Activated naive CD8-positive, alpha-beta T cell treated with anti-CD3 and anti-CD28 coated beads for 36 hours (primary cell): ENCODE measurements at regions not wholly inside any gene's neighbourhood (a gene's known extent, or its start where the extent isn't known, plus 50 kb on each side); places are given as distances from the start of the nearest gene placed in this dataset.

Experiments used
- DNase-seq: peaks from one replicate; pipeline ENCODE4 v3.0.0; 2021
- H3K27ac Mint-ChIP-seq: one replicate; pipeline ENCODE4 v1.8.0; 2022; ENCODE audit warnings: mild to moderate bottlenecking, moderate library complexity, mixed read lengths
- H3K27me3 Mint-ChIP-seq: one replicate; pipeline ENCODE4 v1.8.0; 2022; ENCODE audit warnings: mild to moderate bottlenecking, mixed read lengths
- H3K36me3 Mint-ChIP-seq: one replicate; pipeline ENCODE4 v1.8.0; 2021; ENCODE audit warnings: mild to moderate bottlenecking, mixed read lengths
- H3K4me1 Mint-ChIP-seq: one replicate; pipeline ENCODE4 v1.8.0; 2021; ENCODE audit warnings: mixed read lengths
- H3K4me3 Mint-ChIP-seq: one replicate; pipeline ENCODE4 v1.8.0; 2022; ENCODE audit warnings: mild to moderate bottlenecking, moderate library complexity, mixed read lengths
- H3K9me3 Mint-ChIP-seq: one replicate; pipeline ENCODE4 v1.8.0; 2022; ENCODE audit warnings: mixed read lengths

DNA sequence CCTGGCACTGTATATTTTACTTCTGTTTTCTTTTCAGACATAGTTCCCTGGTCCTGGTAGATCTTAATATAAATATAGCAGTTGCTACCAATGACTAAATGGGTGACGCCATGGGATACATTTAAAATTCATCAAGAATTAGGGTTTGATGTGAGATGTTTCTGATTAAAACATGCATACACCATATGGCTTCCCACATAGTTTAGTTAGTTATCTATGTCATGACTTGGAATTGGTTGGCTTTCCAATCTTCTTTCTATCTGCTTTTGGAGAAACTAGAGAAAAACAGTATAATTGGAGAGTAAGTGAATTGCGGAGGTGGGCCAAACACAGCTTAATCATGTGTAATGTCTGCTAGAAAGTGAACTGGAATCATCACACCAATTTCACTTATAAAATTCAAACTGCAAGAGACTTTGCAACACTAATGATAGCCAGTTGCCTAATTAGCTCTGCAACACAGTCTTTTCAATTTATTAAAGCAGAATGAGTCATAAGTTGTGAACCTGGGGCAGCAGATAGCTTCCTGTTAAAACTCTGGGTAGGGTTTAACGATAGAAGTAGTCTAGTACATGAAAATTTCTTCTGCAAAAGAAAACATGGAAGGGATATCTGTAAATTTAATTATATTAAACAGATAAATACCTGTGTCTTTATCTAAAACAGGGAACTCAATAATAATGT is 295.2 kb downstream of the SLC16A7 start:
- no peaks in the 10 kb centered on the region for H3K36me3 Mint-ChIP-seq
- H3K4me1 Mint-ChIP-seq, result no peaks in the 10 kb centered on the region
- H3K9me3 Mint-ChIP-seq, result no peaks in the 10 kb centered on the region
- no peaks in the 10 kb centered on the region for H3K27me3 Mint-ChIP-seq
- no peak overlapping the region for H3K4me3 Mint-ChIP-seq
- no peak for DNase-seq
- H3K27ac Mint-ChIP-seq, result no peak overlapping the region

DNA sequence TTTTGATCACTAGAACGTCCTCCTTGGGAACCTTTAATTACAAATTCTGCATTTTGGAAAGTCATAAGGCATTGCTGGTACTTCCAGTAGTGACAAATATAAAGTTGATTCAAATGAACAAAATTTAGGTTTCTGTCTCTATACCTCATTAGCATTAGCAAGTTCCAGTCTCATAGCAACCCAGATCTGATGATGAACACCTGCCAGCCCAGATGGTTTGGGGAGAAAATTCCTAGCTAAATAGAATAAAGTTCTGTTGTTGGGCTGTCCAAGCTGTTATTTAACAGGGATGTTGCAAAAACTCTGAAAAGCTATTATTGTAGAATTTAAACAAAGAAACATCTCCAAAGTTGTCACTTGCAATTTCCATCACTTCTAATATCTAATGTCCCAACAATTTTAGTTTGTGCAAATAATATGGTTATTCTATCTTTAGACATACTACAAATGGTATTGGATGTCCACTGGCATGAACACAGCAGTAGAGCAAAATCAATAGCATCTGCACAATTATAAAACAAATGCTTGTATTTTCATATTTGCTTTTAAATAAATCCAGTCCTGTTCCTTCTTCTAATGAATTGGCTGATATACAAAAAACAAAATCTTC is 299.4 kb downstream of the SLC16A7 start:
- Mint-ChIP-seq H3K27ac (no peak overlapping the region), H3K36me3 (no peaks in the 10 kb centered on the region), H3K9me3 (no peaks in the 10 kb centered on the region), H3K4me3 (no peak overlapping the region), H3K4me1 (no peaks in the 10 kb centered on the region), H3K27me3 (no peaks in the 10 kb centered on the region)
- no peak for DNase-seq

DNA sequence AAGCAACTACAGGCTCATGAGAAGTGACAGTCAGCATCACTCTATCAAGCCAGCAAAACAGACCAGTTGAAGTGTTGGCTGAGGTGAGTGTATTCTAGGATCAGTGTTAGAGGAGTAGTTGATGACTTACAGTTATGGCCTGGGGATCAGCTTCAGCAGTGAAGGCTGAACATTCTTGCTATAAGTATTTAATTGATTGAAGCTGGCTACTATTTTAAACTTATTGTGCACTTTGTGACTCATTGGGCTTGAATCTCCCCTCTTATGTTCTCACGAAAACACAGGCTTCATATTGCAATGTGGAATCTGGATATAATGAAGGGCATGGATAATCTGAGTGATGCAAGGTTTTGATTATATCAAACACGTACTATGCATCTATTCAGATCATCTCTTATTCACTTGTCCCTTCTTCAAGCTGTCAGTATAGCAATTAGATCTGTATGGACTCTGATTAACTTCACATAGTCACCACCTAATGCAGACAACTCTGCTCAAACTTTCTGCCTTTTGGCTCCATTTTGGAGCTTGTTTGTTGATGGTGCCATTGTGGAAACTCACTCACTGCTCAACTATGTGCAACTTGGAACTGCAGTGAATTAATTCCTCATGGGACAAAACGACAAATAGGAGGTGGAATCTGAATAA is 309.2 kb downstream of the SLC16A7 start:
- H3K9me3 Mint-ChIP-seq, result no peaks in the 10 kb centered on the region
- no peak for DNase-seq
- no peaks in the 10 kb centered on the region for H3K27me3 Mint-ChIP-seq
- no peaks in the 10 kb centered on the region for H3K36me3 Mint-ChIP-seq
- no peak overlapping the region for H3K4me3 Mint-ChIP-seq
- no peak overlapping the region for H3K27ac Mint-ChIP-seq
- H3K4me1 Mint-ChIP-seq, result no peaks in the 10 kb centered on the region

DNA sequence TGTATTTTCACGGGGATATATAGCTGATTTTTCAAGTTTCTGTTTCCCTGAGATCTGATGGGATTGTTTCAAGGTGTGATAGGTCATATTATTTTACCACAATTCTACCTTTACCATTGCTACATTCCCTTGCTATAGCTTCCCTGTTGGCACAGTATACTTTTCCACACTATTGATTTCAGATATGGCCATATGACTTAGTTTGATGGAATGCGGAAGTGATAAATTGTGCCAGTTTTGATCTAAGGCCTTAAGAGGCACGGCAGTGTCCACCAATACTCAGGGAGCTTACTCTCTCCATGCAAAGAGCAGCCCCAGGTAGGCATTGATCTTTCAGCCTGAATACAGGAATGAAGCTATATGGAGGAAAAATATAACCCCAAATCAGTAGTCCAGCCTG is 315.7 kb downstream of the SLC16A7 start:
- H3K27me3 Mint-ChIP-seq, result no peaks in the 10 kb centered on the region
- no peaks in the 10 kb centered on the region for H3K4me1 Mint-ChIP-seq
- no peak overlapping the region for H3K27ac Mint-ChIP-seq
- no peaks in the 10 kb centered on the region for H3K9me3 Mint-ChIP-seq
- no peak for DNase-seq
- no peaks in the 10 kb centered on the region for H3K36me3 Mint-ChIP-seq
- no peak overlapping the region for H3K4me3 Mint-ChIP-seq

DNA sequence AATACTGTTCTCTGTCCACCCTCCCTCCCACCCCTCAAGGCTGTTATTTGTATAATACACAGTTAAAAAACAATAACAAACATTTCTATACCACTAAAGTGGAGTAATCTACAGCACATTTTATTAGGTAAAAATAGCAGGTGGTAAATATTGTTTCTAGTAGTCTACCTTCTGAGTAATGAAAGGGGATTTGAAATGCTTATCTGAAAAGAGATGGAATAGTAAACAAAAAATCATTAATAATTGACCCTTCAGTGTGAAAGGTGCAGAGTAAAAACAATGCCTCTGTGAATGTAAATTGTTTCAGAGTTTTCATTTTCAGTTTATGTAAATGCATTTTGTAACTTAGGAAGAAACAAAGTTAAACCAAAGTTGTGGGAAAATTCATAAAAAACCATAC is 321.2 kb downstream of the SLC16A7 start:
- Mint-ChIP-seq H3K4me3 (no peak overlapping the region), H3K27ac (no peak overlapping the region), H3K9me3 (peaks cover 3% of the 10 kb centered on the region), H3K36me3 (no peaks in the 10 kb centered on the region), H3K27me3 (no peaks in the 10 kb centered on the region), H3K4me1 (no peaks in the 10 kb centered on the region)
- no peak for DNase-seq

DNA sequence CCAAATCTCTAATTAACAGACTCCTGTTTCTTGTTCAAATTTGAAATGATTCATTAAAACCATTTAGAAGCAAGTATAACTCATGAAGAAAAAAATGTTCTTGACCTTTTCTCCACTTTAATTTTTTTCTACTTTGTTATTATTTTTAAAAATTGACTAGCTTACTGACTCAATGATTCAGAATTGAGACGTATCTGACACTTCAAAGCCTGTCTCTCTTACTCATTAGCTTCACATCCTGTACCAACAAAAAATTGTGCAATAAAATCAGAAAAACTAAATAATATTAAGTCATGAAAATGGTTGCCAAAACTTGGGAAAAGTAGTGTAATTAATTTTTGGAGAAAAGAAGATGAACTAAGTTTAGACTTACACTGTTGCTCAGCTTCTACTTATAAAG is 331.2 kb downstream of the SLC16A7 start:
- peaks cover 4% of the 10 kb centered on the region for H3K27me3 Mint-ChIP-seq
- no peak overlapping the region for H3K4me3 Mint-ChIP-seq
- H3K36me3 Mint-ChIP-seq, result no peaks in the 10 kb centered on the region
- no peak for DNase-seq
- no peak overlapping the region for H3K27ac Mint-ChIP-seq
- peaks cover 3% of the 10 kb centered on the region for H3K9me3 Mint-ChIP-seq
- H3K4me1 Mint-ChIP-seq, result no peaks in the 10 kb centered on the region

DNA sequence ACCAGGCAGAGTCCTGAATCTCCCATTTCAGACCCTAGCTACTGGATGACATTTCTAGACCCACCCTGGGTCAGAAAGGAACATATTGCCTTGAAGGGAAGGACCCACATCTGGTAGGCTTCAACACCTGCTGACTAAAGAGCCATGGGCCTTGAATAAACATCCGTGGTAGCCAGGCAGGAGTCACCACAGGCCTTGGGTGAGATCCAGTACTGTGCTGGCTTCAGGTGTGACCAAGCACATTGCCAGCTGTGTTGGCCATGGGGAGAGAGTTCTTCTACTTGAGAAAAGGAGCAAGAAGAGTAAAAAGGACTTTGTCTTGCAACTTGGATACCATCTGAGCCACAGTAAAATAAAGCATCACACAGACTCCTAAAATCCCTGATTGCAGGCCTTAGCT is 332.6 kb downstream of the SLC16A7 start:
- H3K36me3 Mint-ChIP-seq, result no peaks in the 10 kb centered on the region
- no peak overlapping the region for H3K27ac Mint-ChIP-seq
- no peak overlapping the region for H3K4me3 Mint-ChIP-seq
- DNase-seq, result no peak
- H3K9me3 Mint-ChIP-seq, result peaks cover 3% of the 10 kb centered on the region
- no peaks in the 10 kb centered on the region for H3K4me1 Mint-ChIP-seq
- peaks cover 4% of the 10 kb centered on the region for H3K27me3 Mint-ChIP-seq

DNA sequence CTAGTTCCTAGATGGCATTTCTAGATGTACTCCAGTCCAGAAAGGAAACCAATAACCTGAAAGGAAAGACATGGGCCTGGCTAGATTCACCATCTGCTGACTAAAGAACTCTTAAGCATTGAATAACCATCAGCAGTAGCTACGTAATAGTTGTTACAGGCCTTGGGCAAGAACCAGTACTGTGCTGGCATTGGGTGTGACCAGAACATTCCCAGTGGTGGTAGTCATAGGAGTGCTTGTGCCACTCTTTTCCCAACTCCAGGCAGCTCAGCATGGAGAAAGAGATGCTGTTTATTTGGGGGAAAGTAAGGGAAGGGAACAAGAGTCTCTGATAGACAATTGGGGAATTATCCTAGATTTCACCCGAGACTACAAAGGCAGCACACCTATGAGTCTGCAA is 333.3 kb downstream of the SLC16A7 start:
- no peak overlapping the region for H3K4me3 Mint-ChIP-seq
- H3K36me3 Mint-ChIP-seq, result no peaks in the 10 kb centered on the region

DNA sequence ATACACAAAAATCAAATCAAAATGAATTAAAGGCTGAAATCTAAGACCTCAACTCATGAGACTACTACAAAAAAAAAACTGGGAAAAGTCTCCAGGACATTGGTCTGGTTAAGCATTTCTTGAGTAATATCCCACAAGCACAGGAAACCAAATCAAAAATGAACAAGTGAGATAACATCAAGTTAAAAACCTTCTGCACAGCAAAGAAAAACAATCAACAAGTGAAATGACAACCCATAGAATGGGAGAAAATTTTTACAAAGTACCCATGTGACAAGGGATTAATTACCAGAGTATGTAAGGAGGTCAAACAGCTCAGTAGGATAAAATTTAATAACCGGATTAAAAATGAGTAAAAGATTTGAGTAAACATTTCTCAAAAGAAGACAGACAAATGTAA is 338.7 kb downstream of the SLC16A7 start:
- DNase-seq, result no peak
- Mint-ChIP-seq H3K27me3 (peaks cover 4% of the 10 kb centered on the region), H3K4me1 (no peaks in the 10 kb centered on the region), H3K36me3 (no peaks in the 10 kb centered on the region), H3K4me3 (no peak overlapping the region), H3K27ac (no peak overlapping the region), H3K9me3 (peaks cover 3% of the 10 kb centered on the region)

More for the DNA sequence above, 333.3 kb downstream of the SLC16A7 start:
- Mint-ChIP-seq H3K4me1 (no peaks in the 10 kb centered on the region), H3K27ac (no peak overlapping the region), H3K9me3 (peaks cover 3% of the 10 kb centered on the region), H3K27me3 (peaks cover 4% of the 10 kb centered on the region)
- DNase-seq, result no peak

DNA sequence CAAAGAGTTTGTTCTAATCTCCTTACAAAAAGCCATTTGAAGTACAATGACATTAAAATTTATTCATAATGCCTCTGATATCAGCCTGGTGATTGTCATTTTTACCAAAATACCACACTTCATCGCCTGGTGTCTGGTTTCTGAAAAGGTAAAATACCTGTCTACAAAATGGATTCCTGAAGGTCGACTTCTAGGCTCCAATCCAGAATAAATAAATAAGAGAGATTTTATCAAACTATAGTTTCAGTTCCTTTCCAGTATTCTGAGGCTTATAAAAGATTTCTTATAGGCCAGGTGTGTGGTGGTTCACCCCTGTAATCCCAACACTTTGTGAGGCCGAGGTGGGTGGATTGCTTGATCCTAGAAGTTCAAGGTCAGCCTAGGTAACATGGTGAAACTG is 340.7 kb downstream of the SLC16A7 start:
- H3K36me3 Mint-ChIP-seq, result no peaks in the 10 kb centered on the region

DNA sequence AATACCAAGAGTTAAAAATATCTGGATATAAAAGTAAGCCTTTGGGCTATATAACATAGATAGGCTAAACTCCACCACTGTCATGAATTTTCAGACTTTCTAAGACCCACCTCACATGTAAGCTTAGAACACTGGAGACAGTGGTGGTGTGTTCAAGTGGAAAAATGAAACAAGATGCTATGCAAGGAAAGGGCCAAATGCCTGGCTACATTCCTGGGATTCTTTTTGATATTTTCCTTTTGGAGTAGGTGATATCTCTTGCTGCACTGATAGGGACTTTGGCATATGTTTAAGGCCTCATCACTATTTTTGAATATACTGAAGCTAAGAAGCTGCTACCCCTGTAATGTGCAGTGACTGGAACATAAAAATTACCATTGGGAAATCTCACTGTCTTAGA is 341.3 kb downstream of the SLC16A7 start:
- H3K4me3 Mint-ChIP-seq, result no peak overlapping the region
- H3K27me3 Mint-ChIP-seq, result no peaks in the 10 kb centered on the region
- DNase-seq, result no peak
- no peaks in the 10 kb centered on the region for H3K9me3 Mint-ChIP-seq
- H3K4me1 Mint-ChIP-seq, result no peaks in the 10 kb centered on the region
- no peak overlapping the region for H3K27ac Mint-ChIP-seq
- no peaks in the 10 kb centered on the region for H3K36me3 Mint-ChIP-seq

More for the DNA sequence above, 340.7 kb downstream of the SLC16A7 start:
- no peak overlapping the region for H3K27ac Mint-ChIP-seq
- no peaks in the 10 kb centered on the region for H3K4me1 Mint-ChIP-seq
- no peak overlapping the region for H3K4me3 Mint-ChIP-seq
- H3K27me3 Mint-ChIP-seq, result no peaks in the 10 kb centered on the region
- no peak for DNase-seq
- no peaks in the 10 kb centered on the region for H3K9me3 Mint-ChIP-seq

DNA sequence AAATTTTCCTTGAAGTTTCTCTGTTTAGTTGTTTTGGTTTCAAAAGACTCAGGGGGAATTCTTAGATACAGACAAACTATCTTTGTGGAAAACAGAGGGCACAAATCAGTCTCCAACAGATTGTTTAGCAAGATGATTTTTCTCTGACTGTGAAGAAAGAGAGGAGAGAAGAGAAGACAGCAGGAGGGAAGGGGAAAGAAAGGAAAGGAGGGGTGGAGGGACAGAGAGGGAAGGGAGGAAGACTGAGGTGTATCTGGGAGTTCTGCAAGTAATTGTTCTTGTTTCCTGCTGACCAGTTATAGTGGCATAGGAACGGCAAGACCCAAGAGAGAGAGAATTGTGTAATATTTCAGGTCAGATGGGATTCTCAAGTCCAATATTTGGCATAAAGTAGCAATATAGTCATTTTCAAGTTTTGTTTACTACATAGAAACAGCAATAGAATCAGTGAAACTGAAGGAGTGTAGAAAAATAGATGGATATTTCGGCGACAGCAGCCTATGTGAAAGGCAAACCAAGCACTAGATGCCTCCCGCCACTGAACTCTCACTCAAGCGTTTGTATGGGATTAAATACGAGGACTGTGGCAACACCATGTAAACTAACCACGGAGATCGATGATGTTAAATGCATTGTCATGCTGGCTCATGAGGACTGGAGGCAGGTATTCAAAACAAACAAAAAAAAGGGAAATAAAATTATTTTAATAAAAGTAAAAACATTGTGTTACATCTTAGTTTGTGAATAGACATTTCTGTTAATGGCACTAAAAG is 342.5 kb downstream of the SLC16A7 start:
- DNase-seq, result no peak
- no peaks in the 10 kb centered on the region for H3K27me3 Mint-ChIP-seq
- no peaks in the 10 kb centered on the region for H3K4me1 Mint-ChIP-seq
- no peaks in the 10 kb centered on the region for H3K9me3 Mint-ChIP-seq
- no peak overlapping the region for H3K4me3 Mint-ChIP-seq
- H3K27ac Mint-ChIP-seq, result no peak overlapping the region
- no peaks in the 10 kb centered on the region for H3K36me3 Mint-ChIP-seq

DNA sequence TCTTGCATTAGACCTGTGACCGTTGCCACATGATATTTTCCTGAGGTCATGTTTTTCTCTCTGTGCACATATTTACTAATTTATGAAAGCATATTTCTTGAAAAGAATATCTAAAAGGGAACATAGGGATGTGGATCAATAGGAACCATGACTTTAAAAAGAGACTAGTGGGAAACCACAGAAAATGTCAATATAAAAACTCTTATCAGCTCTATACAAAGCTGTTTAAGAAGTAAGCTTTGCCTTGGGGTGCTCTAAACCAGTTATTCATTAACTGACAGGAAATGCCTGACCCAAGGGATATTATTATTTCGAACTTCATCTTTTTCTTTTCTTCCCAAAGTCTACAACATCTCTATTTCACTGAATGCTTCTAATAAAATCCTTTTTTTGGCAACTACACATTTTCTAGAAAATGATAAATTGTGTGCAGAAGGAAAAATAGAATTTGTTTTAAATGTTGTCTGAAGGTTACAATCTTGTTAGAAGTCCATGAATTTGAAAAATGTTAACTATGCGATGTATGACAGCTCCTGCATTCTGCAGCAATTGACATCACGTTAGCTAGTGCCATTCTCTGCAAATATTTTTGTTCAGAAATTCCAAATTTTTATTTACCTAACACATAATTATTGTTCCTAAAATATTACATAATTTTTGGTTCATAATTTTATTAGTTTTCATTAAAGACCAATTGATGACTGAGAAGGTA is 345.0 kb downstream of the SLC16A7 start:
- Mint-ChIP-seq H3K4me1 (no peaks in the 10 kb centered on the region), H3K9me3 (no peaks in the 10 kb centered on the region), H3K27ac (no peak overlapping the region), H3K36me3 (no peaks in the 10 kb centered on the region), H3K4me3 (no peak overlapping the region), H3K27me3 (no peaks in the 10 kb centered on the region)
- DNase-seq, result no peak

DNA sequence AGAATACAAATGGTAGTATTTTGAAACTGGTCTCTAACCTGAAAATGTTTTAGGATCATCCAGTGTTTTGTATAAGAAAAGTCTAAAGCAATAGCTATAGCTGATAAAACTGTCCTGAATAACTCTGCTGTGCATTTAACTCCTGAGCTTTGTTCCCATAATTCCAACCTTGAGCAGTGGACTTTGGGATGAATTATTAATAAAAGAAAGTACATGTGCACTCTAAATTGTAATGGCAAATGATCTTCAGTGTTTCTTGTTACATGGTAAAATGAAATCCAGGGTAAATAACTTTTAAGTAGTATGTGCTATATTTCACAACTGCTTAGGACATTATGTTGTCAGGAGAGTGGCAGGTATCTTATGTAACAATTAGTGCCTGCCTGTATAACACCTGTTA is 345.6 kb downstream of the SLC16A7 start:
- no peak for DNase-seq
- H3K36me3 Mint-ChIP-seq, result no peaks in the 10 kb centered on the region

DNA sequence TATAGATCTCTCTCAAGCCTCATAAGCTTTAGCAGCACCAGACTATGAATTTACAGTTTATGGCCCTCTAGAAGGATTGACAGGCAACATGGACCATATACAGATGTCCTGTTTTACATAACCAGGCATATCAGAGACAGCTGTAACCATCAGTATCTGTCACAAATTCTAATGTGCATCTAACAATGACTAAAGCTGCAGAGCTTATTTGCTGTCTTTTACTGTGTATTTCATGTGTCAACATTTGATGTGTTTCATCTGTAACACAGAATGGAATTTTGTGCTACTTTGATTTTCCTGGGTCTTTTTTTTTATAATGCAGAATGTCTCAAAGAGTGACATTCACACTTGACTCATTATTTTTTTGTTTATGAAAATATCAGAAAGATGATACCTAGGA is 348.3 kb downstream of the SLC16A7 start:
- Mint-ChIP-seq H3K9me3 (no peaks in the 10 kb centered on the region), H3K27me3 (no peaks in the 10 kb centered on the region), H3K36me3 (no peaks in the 10 kb centered on the region), H3K27ac (no peak overlapping the region), H3K4me3 (no peak overlapping the region), H3K4me1 (no peaks in the 10 kb centered on the region)
- no peak for DNase-seq

More for the DNA sequence above, 345.6 kb downstream of the SLC16A7 start:
- H3K9me3 Mint-ChIP-seq, result no peaks in the 10 kb centered on the region
- H3K27me3 Mint-ChIP-seq, result no peaks in the 10 kb centered on the region
- no peaks in the 10 kb centered on the region for H3K4me1 Mint-ChIP-seq
- H3K27ac Mint-ChIP-seq, result no peak overlapping the region
- H3K4me3 Mint-ChIP-seq, result no peak overlapping the region
